Body of pancreas (tissue), 4 donors: ENCODE measurements at regions not wholly inside any gene's neighbourhood (a gene's known extent, or its start where the extent isn't known, plus 50 kb on each side); places are given as distances from the start of the nearest gene placed in this dataset.
A peak's percentile ranks its signal among the peaks of the same experiment; 100 is the strongest.
"Not testable (repeated sequence)": the region's sequence is repeated elsewhere in the genome, so short reads cannot be mapped to it uniquely, and the experiment has no call there.

ENCODE experiments used
- ATAC-seq: fragments of 150-250 bp; one replicate; pipeline ENCODE4 v1.9.1; 2016
- DNase-seq, 4 donors: peaks; one replicate each; pipeline ENCODE4 v3.0.0-alpha.2; 2019
- H3K27ac ChIP-seq, 4 donors: fragments of 200-600 bp; sonication (generic); 1 replicate in 3 of 4; 2 replicates in 1 of 4; pipeline versions ENCODE4 v1.5.1 to v1.6.1; 2016 to 2019; ENCODE audit warnings: mild to moderate bottlenecking in 1 of 4, mixed read lengths in 1 of 4, moderate library complexity in 1 of 4
- H3K27me3 ChIP-seq, 2 donors: fragments of 200-600 bp; sonication (generic); one replicate each; pipeline ENCODE4 v1.6.0; 2016; ENCODE audit warnings: mild to moderate bottlenecking in 1 of 2
- H3K36me3 ChIP-seq, 2 donors: fragments of 200-600 bp; sonication (generic); replicated peaks in 1 of 2; 2 replicates each; pipeline ENCODE4 v1.5.1; 2016; ENCODE audit warnings: low read depth in 2 of 2; ENCODE audit not compliant: insufficient read depth in 1 of 2
- H3K4me1 ChIP-seq: fragments of 200-600 bp; sonication (generic); one replicate; pipeline ENCODE4 v1.6.0; 2016
- H3K4me3 ChIP-seq, 2 donors: fragments of 200-600 bp; sonication (generic); 1 replicate in 1 of 2; 2 replicates in 1 of 2; pipeline ENCODE4 v1.5.1; 2016 to 2019
- H3K9me3 ChIP-seq, 3 donors: fragments of 200-600 bp; sonication (generic); 1 replicate in 2 of 3; 2 replicates in 1 of 3; pipeline ENCODE4 v1.5.1; 2016
- CTCF ChIP-seq, 7 experiments: fragments of 450-650 bp in 4 of 7; fragments of 200-600 bp in 3 of 7; sonication (generic) in 3 of 7; IDR thresholded peaks; one replicate each; pipeline ENCODE4 v1.5.1; 2016 to 2019; ENCODE audit warnings: antibody characterized with exemption in 7 of 7
- POLR2A ChIP-seq, 3 donors: fragments of 450-650 bp; IDR thresholded peaks; one replicate each; pipeline ENCODE4 v1.6.1; 2016; ENCODE audit warnings: antibody characterized with exemption in 3 of 3, mild to moderate bottlenecking in 2 of 3
- WGBS, 2 donors: methylation state at CpG; one replicate each; pipeline ENCODE4 v1.1.5; 2017; 5-methylcytosine and 5-hydroxymethylcytosine counted together
- intact Hi-C: fragments of 100-400 bp; cut with DNase I; formaldehyde crosslinking; loops from one replicate; pipeline ENCODE4 v1.15.1; 2023

GRCh38 chr15:70376031-70376928 lies 278.6 kb upstream of the TLE3 start:
- DNase-seq, result no peak
- Histone ChIP-seq H3K36me3 (no peaks in the 10 kb centered on the region), H3K4me3 (no peak overlapping the region), H3K9me3 (no peaks in the 10 kb centered on the region), H3K27ac (peak overlapping the region in 3 of 4 donors; percentile 33 to 72 (median 43)), H3K27me3 (no peaks in the 10 kb centered on the region), H3K4me1 (peaks cover 14% of the 10 kb centered on the region)
- intact Hi-C loops, result no loop called here
- WGBS, 2 donors, result 58% methylated on average over 10 to 12 of the region's 12 CpGs
- ATAC-seq, result no peak
- TF ChIP-seq POLR2A (IDR thresholded peaks at IDR 0.05) (no peak), CTCF (IDR thresholded peaks at IDR 0.05) (no peak)

- no peak for DNase-seq
- peaks cover 14% of the 10 kb centered on the region for H3K4me1 ChIP-seq
- no peak for TF ChIP-seq POLR2A (IDR thresholded peaks at IDR 0.05)
- TF ChIP-seq CTCF (IDR thresholded peaks at IDR 0.05), result no peak
- H3K27me3 ChIP-seq, result no peaks in the 10 kb centered on the region
- H3K9me3 ChIP-seq, result no peaks in the 10 kb centered on the region
- no peak overlapping the region for H3K27ac ChIP-seq
- no peak for ATAC-seq
- 91 to 96% methylated on average over 3 of the region's 3 CpGs for WGBS, 2 donors
- intact Hi-C loops, result no loop called here
- no peaks in the 10 kb centered on the region for H3K36me3 ChIP-seq
- H3K4me3 ChIP-seq, result no peak overlapping the region
These were observed 277.9 kb upstream of the TLE3 start for GRCh38 chr15:70375586-70375985.

GRCh38 chr15:70375006-70375431 lies 277.3 kb upstream of the TLE3 start:
- H3K4me3 ChIP-seq, result no peak overlapping the region
- TF ChIP-seq CTCF (IDR thresholded peaks at IDR 0.05), result no peak
- TF ChIP-seq POLR2A (IDR thresholded peaks at IDR 0.05), result no peak
- DNase-seq (no peak), ATAC-seq (no peak)
- H3K27ac ChIP-seq, result no peak overlapping the region
- 79 to 87% methylated on average over 10 to 13 of the region's 13 CpGs for WGBS, 2 donors
- intact Hi-C loops, result no loop called here
- H3K36me3 ChIP-seq, result no peaks in the 10 kb centered on the region
- no peaks in the 10 kb centered on the region for H3K27me3 ChIP-seq
- no peaks in the 10 kb centered on the region for H3K9me3 ChIP-seq
- H3K4me1 ChIP-seq, result peaks cover 14% of the 10 kb centered on the region

- Histone ChIP-seq H3K27ac (no peak overlapping the region), H3K27me3 (no peaks in the 10 kb centered on the region), H3K4me1 (peaks cover 14% of the 10 kb centered on the region), H3K36me3 (no peaks in the 10 kb centered on the region), H3K9me3 (no peaks in the 10 kb centered on the region), H3K4me3 (no peak overlapping the region)
- ATAC-seq (no peak), DNase-seq (no peak)
- 73 to 84% methylated on average over 2 of the region's 2 CpGs for WGBS, 2 donors
- intact Hi-C loops, result no loop called here
- TF ChIP-seq CTCF (IDR thresholded peaks at IDR 0.05), result no peak
- no peak for TF ChIP-seq POLR2A (IDR thresholded peaks at IDR 0.05)
These were observed 276.4 kb upstream of the TLE3 start for GRCh38 chr15:70374096-70374495.

- H3K27me3 ChIP-seq, H3K4me3 ChIP-seq, DNase-seq, H3K36me3 ChIP-seq, H3K27ac ChIP-seq, H3K9me3 ChIP-seq, intact Hi-C loops, ATAC-seq: not testable (repeated sequence)
- 82 to 96% methylated on average over 4 of the region's 4 CpGs for WGBS, 2 donors
- H3K4me1 ChIP-seq, result peaks cover 14% of the 10 kb centered on the region
These were observed 275.7 kb upstream of the TLE3 start for GRCh38 chr15:70373439-70373838.

- H3K4me1 ChIP-seq, DNase-seq, ATAC-seq, H3K9me3 ChIP-seq, H3K4me3 ChIP-seq, H3K36me3 ChIP-seq, H3K27ac ChIP-seq, H3K27me3 ChIP-seq, intact Hi-C loops: not testable (repeated sequence)
- 63 to 72% methylated on average over 8 to 14 of the region's 14 CpGs for WGBS, 2 donors
These were observed 270.4 kb upstream of the TLE3 start for GRCh38 chr15:70367913-70368705.

GRCh38 chr15:70364023-70364422 lies 266.3 kb upstream of the TLE3 start:
- H3K36me3 ChIP-seq, intact Hi-C loops, H3K4me1 ChIP-seq, H3K27me3 ChIP-seq, DNase-seq, H3K27ac ChIP-seq, H3K4me3 ChIP-seq, ATAC-seq, H3K9me3 ChIP-seq: not testable (repeated sequence)
- 82 to 83% methylated on average over 3 to 4 of the region's 4 CpGs for WGBS, 2 donors
